Femur (tissue), 1 donor: ENCODE measurements at regions not wholly inside any gene's neighbourhood (a gene's known extent, or its start where the extent isn't known, plus 50 kb on each side); places are given as distances from the start of the nearest gene placed in this dataset.

ENCODE experiments used
- DNase-seq: peaks from one replicate; pipeline ENCODE4 v3.0.0-alpha.2; 2017

DNA sequence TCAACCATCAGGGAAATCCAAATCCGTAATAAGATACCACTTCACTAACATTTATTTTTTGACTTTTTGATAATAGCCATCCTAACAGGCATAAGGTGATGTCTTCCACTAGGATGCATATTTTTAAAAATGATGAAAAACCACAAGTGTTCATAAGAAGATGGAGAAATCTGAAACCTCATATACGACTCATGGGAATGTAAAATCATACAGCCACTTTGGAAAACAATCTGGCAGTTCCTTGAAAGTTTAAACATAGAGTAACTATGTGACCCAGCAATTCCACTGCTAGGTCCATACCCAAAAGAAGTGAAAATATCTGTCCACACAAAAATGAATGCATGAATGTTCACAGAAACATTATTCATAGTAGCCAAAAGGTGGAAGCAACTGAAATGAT is 431.0 kb downstream of the ENC1 start:
- DNase-seq, result no peak

GRCh38 chr5:74206579-74207550 is 433.7 kb downstream of the ENC1 start:
- peak; percentile 81 for DNase-seq

GRCh38 chr5:74205767-74206578 is 434.6 kb downstream of the ENC1 start:
- DNase-seq, result no peak

DNA sequence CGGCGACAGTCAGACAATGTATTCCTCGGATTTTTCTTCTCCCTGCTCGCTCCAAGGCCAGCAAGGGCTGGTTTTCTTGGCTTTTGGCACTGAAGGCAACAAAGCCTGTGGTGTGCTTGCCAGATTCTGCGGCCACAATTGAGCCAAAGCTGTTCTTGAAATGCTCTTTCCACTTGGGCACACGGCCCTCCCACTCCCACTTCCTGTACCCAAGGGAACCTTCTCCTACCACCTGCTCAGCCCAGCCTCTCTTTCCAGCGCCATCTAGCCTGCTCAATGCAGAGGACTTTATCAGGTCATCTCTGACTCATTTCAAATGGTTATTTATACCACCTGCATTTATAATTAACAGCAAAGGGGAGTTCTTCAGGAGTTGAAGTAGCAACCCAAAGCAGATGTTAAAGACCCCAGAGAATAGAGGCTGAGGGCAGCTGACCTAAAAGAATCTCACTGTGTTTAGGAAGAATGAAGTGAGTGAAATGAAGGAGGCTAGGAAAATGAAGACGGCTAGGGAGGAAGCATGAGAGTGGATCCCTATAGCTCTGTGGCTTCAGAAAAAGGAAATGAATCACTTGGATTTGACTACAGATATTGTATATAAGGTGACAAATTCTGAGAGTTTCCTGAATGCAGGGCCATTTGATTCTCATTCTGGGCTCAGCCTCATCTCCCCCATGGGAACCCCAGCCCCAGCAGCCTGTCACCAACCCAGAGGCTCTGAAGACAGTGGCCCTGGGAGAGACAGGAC is 439.0 kb downstream of the ENC1 start:
- DNase-seq, result peak; percentile 49

DNA sequence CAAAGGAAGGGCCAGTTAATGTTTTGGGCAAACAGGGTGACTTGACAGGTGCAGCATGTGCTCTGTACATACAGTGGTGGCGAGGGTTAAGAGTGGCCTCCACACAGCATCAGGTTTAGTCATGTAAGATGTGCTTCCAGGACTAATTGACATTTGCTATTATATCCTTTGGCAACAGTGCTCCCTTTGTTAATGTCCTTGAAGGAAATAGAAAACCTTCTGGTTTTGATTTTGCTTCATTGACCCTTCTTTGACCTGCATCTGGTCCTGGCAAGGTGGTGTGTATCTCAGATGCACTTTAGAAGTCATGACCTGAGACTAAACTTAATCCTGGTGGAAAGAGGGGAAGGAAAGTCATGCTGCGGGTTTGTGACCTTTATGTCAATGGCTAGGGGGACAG is 440.0 kb downstream of the ENC1 start:
- no peak for DNase-seq

DNA sequence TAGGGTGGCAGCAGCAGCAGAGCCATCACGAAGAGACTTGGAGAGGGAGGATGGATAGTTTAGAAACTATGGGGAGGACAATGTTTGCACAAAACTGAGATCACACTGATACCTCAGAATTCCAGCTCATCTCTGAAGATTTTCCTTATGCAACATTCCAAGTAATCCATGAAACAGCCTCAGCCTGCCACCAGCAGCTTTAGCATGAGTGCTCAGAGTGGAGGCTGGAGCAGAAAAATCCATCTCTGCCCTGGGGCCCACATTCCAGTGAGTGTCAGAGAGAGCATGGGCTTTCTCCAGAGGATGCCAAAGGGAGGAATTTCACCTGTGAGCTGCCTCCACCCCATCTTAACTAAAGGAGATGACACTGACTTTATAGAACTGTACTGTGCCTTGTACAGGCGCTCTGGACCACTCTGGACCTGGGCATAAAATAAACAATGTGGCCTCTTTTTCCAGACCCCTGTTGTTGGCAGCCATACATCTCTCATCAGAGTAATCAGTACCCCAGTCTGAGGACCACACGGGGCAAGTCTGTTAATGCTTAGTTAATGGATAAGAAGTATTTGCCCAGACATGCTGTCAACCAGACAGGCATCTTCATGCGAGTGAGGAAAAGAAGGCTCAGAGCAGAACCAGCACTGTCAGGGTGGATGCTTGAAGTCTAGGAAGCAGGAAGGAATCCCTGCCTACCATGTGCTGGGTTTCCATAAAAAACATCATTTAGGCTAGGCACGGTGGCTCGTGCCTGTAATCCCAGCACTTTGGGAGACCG is 440.9 kb downstream of the ENC1 start:
- DNase-seq, result no peak

DNA sequence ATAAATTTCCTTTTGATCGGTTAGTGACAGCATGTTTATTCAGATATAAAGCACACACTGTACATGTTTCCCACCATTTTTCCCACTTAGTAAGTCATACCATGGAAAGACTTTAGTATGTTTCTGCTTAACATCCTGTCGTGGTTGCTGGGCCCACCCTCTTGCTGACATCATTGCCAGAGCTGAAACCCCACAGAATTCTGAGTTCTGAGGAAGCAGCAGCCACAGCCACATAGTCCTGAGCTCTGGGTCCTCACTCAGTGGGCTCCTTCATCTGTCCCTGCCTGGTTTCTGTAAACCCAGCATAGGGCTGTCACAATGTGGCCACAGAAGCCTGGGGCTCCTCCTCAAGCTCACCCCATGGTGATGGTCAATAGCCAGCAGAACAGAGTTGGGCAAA is 441.5 kb downstream of the ENC1 start:
- DNase-seq, result no peak

- DNase-seq, result no peak
These were observed 442.4 kb downstream of the ENC1 start for GRCh38 chr5:74198156-74198555.

DNA sequence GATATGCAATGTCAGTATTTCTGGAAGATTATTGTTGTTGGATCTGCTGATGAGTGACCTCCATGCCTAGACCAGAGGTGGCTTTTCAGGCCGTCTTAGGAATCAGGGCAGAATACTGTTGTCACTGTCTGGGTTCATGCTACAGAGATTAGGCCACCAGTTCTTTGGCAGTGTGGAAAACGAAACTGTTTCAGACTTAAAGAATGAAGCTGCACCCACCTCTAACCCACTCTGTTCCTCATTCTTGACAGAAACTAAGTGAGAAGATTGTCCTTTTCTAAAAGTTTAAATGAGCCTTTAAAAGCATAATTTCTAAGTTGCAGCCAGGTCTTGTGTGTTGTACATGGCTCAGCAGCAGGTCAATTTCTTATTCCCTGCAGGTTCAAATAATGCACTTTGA is 444.3 kb downstream of the ENC1 start:
- no peak for DNase-seq

- no peak for DNase-seq
These were observed 446.3 kb downstream of the ENC1 start for GRCh38 chr5:74194196-74194595.

DNA sequence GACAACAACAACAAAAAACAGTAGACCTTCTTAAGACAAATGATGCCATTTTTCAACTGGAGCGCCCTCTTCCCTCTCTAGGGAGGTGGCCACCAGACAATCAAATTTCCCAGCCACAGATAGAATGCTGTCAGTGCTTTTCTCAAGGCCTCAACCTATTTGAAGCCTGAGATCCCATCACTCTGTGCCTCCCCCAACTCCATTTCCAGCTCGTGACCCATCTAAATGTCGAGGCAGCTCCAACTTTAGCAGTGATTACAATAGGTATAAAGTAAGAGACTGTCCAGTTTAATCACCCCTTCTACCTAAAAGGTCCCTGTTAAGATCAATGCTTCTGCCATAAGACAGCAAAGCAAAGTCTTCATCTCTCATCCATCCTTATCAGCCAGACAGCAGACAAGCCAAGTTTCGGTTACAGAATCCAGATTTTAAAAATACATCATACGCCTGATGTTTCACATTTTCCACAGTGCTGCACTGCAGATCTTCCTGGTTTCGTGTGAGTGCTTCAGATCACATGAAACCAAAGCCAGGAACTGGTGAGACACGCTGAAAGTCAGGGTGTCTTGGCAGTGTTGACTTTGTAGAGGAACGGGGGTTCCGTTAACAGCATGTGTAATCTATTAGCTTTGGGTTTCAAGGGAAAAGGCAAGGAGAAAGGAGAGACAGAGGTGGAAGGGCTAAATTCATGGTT is 447.8 kb downstream of the ENC1 start:
- no peak for DNase-seq

DNA sequence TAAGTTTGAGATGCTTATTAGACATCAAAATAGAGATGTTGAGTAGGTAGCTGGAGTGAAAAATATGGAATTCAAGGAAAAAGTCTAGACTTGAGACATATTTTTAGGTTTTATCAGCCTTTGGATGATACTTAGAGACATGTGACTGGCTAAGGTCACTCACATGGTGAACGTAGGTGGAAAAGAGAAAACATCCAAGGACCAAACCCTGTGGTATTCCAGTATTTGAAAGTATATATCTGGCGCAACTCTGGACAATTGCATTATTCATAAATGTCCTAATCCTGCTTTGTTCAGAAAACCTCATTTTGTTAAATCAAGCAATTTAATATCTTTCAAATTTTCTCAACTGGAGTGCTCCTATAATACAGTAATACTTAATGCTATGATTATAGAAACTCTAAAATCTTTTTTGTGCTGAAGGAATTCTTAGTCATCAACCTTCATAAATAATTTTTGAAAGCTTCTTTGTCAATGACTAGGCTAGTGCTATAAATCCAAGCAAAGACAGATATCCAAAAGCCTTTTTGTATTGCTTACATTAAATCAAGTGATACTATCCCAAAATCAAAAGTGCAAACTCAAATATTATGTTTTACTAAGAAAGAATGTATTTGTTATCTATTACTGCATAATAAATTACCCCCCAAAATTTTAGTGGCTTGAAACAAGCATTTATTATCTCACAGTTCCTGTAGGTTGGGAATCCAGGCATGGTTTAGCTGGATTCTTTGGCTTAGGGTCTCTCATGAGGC is 452.0 kb downstream of the ENC1 start:
- no peak for DNase-seq

GRCh38 chr5:74187757-74188156 is 452.8 kb downstream of the ENC1 start:
- no peak for DNase-seq

DNA sequence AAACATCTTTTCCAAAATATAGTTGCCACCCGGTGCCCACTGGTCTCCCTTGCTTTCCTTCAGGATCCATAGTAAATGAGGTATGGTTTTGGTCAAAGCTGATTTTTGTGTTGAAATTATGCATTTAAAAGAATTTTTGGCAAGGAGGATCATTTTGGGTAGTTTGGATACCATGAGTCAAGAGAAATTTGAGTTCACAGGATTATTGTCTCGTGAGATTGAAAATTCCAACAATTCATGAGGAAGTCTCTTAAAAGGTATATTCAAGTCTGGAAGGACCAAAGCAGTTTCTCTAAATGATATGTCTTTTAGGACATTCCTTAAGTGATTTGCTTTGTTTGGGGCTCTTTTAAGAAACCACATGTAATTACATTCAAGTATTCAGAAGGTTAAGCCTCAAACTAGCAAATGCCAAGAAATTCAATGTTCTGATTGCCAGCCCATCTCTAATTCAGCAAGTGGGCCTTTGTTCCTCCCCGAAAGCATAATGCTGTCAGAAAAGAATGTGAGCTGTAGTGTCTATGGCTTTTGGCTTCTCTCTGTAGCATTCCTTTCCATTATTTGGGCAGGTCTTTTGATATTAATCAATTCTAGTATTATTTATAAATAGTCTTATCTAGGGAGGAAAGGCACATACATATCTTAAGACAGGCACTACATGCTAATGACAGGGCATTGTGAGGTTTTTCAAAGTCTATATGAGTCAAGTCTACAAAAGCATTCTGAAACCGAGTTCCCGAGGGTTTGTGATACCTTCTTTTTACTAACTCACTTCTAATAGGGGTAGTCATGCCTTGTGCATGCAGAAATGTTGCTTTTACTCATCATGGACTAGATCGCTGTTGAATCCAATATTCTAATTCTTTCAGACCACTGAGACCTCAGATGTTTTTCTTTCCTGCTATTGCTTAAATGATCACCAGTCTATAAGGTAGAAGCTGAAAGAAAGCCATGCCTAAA is 453.9 kb downstream of the ENC1 start:
- no peak for DNase-seq

DNA sequence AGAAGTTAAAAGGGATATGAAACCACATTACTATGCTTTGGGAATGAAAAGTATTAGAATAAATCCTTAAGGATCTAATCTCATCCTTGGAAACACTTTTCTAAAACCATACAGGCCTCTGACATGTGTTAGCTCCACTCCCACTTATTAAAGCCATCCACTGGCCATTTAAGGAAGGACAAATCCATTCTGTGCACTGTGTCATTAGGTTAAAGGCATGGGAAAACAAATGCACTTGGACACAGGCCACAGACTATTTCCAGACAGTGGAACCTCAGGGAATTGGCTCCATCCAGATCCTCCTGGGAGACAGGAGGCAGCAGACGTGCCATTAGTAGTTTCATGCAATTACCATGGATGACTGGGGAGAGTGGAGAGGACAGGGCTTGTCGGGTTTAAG is 454.9 kb downstream of the ENC1 start:
- no peak for DNase-seq

GRCh38 chr5:74184649-74185048 is 455.9 kb downstream of the ENC1 start:
- no peak for DNase-seq

GRCh38 chr5:74183041-74183440 is 457.5 kb downstream of the ENC1 start:
- no peak for DNase-seq

DNA sequence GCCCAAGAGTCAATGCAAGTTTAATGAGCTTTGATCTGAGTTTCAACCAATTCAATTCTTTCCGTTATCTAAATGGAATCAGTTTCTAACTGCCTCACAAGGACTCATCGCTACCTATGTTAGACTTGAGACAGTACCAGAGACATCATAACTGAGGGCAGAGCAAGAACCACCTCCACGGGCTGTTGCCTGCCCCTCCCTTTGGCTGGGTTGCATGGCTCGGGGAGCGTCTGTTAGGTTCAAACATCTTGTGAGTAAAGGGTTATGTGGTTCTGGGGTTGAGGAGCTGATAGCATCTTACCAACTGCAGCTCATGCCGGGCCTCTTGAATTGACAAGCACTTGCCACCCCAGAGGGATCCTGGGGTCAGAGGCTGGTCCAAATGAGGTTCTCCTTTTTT is 457.9 kb downstream of the ENC1 start:
- no peak for DNase-seq

GRCh38 chr5:74179701-74180100 is 460.8 kb downstream of the ENC1 start:
- no peak for DNase-seq

DNA sequence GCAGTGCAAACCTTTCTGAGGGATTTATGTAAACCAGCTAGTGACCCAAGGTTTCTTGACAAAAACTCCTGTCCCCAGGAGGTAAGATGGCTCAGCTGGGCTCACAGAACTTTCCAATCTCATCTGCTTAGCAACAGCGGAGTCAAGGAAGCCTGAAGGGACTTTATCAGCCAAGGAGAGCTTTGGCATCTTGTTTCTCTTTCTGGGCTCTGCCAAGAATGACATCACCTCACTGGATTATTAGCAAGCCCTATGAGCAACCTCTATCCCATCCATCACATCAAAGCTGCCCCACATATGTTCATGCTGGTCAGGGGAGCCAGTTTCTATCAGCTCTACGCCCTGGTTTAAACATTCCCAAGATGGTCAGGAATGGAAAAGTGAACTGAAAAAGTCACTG is 461.3 kb downstream of the ENC1 start:
- DNase-seq, result no peak
